ENCODE measurements at regions not wholly inside any gene's neighbourhood (a gene's known extent, or its start where the extent isn't known, plus 50 kb on each side); places are given as distances from the start of the nearest gene placed in this dataset.
"Not testable (repeated sequence)": the region's sequence is repeated elsewhere in the genome, so short reads cannot be mapped to it uniquely, and the experiment has no call there.

GRCh38 chr2:102871707-102872106 lies 109.9 kb downstream of the TMEM182 start:
- no peak overlapping the region for H3K27ac Mint-ChIP-seq
- no peak overlapping the region for H3K4me3 Mint-ChIP-seq
- H3K4me1 Mint-ChIP-seq, result no peaks in the 10 kb centered on the region
- no peak for DNase-seq (ENCODE audit: low spot score in 2 of 2)
- no peak for ATAC-seq
- no peaks in the 10 kb centered on the region for H3K36me3 Mint-ChIP-seq
- H3K9me3 Mint-ChIP-seq, result no peaks in the 10 kb centered on the region

DNA sequence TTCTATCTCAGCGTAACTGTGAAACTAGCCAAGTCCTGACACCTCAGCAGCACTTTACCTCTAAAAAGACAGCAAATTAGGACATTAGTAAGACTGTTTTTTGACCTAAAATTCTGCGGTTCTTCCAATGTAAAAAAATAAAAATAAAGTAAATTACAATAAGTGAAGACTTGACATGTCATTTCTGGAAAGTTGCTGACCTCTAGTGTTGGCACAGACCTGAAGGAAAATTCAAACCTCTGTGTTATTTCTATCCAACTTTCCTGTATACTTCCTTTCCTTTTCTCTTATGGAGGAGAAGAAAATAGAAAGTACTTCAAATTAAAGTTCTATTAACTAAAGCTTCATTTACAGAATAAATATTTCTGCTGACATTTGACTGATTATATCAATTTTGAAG lies 110.6 kb downstream of the TMEM182 start:
- Mint-ChIP-seq H3K9me3 (no peaks in the 10 kb centered on the region), H3K36me3 (no peaks in the 10 kb centered on the region), H3K4me1 (no peaks in the 10 kb centered on the region), H3K4me3 (no peak overlapping the region), H3K27ac (no peak overlapping the region)
- no peak for DNase-seq (ENCODE audit: low spot score in 2 of 2)
- ATAC-seq, result no peak

- DNase-seq (ENCODE audit: low spot score in 2 of 2); ATAC-seq; H3K9me3 Mint-ChIP-seq; H3K27ac Mint-ChIP-seq; H3K4me1 Mint-ChIP-seq; H3K4me3 Mint-ChIP-seq; H3K36me3 Mint-ChIP-seq: not testable (repeated sequence)
Observed at GRCh38 chr2:102879513-102879912, 117.7 kb downstream of the TMEM182 start.

- Mint-ChIP-seq H3K9me3 (no peaks in the 10 kb centered on the region), H3K36me3 (no peaks in the 10 kb centered on the region)
- ATAC-seq, result no peak
Observed at GRCh38 chr2:102880731-102881130, 118.9 kb downstream of the TMEM182 start.

GRCh38 chr2:102886216-102886893 lies 124.5 kb downstream of the TMEM182 start:
- Mint-ChIP-seq H3K9me3 (peaks cover 9% of the 10 kb centered on the region), H3K27ac (no peak overlapping the region), H3K4me3 (no peak overlapping the region), H3K36me3 (no peaks in the 10 kb centered on the region), H3K4me1 (no peaks in the 10 kb centered on the region)
- ATAC-seq (no peak), DNase-seq (ENCODE audit: low spot score in 2 of 2) (no peak)

More at GRCh38 chr2:102880731-102881130, 118.9 kb downstream of the TMEM182 start:
- H3K27ac Mint-ChIP-seq, result no peak overlapping the region
- no peak overlapping the region for H3K4me3 Mint-ChIP-seq
- DNase-seq (ENCODE audit: low spot score in 2 of 2), result no peak
- no peaks in the 10 kb centered on the region for H3K4me1 Mint-ChIP-seq

- ATAC-seq, result no peak
- H3K4me1 Mint-ChIP-seq, result no peaks in the 10 kb centered on the region
- no peak overlapping the region for H3K4me3 Mint-ChIP-seq
- no peak for DNase-seq (ENCODE audit: low spot score in 2 of 2)
- H3K36me3 Mint-ChIP-seq, result no peaks in the 10 kb centered on the region
- no peak overlapping the region for H3K27ac Mint-ChIP-seq
- H3K9me3 Mint-ChIP-seq, result peaks cover 9% of the 10 kb centered on the region
Observed at GRCh38 chr2:102888514-102888913, 126.7 kb downstream of the TMEM182 start.

- Mint-ChIP-seq H3K27ac (no peak overlapping the region), H3K36me3 (no peaks in the 10 kb centered on the region), H3K4me1 (no peaks in the 10 kb centered on the region), H3K4me3 (no peak overlapping the region), H3K9me3 (peaks cover 9% of the 10 kb centered on the region)
- ATAC-seq, result no peak
- no peak for DNase-seq (ENCODE audit: low spot score in 2 of 2)
Observed at GRCh38 chr2:102891296-102891695, 129.5 kb downstream of the TMEM182 start.

DNA sequence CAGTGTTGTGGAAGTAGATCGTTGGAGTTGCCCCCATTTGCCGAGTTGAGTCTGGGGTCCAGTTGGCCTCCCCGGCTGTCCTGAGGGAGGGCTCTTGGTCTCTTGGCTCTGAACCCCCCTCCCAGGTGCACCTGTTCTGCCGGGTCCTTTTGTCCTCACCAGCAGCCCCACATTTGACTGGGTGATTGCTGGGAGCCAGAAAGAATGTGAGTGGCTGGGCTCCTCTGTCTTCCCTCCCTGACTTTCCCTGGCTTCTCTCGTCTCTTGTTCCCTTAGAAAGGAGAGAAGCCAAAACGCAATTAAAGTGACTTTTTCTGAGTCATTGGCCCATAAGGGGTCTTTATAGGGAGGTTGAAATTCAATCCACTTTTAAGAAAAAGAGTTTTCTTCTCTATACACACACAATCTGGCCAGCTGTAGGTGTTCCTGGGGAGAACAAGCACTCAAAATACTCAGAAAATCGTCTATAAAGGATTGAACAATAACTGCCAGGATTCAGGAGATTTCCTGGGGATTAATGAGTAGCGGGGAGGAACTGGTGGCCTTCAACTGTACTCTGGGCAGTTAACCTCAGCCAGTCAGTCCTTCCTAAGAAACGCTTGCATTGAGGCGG lies 131.0 kb downstream of the TMEM182 start:
- H3K4me3 Mint-ChIP-seq, result no peak overlapping the region
- H3K27ac Mint-ChIP-seq, result no peak overlapping the region
- H3K36me3 Mint-ChIP-seq, result no peaks in the 10 kb centered on the region
- peaks cover 2% of the 10 kb centered on the region for H3K9me3 Mint-ChIP-seq
- DNase-seq (ENCODE audit: low spot score in 2 of 2), result no peak
- no peak for ATAC-seq
- no peaks in the 10 kb centered on the region for H3K4me1 Mint-ChIP-seq

DNA sequence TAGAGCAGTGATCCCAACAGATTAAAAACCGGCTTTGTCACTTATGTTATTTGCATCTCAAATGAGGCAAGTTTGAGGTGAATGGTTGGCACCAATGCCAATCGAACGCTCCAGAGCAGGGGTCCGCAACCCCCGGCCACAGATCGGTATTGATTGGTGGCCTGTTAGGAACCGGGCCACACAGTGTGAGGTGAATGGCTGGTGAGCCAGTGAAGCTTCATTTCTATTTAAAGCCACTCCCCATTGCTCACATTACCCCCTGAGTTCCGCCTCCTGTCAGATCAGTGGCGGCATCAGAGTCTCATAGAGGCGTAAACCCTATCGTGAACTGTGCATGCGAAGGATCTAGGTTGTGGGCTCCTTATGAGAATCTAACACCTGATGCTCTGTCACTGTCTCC lies 132.0 kb downstream of the TMEM182 start:
- H3K4me3 Mint-ChIP-seq, result no peak overlapping the region

GRCh38 chr2:102895376-102895775 lies 133.5 kb downstream of the TMEM182 start:
- DNase-seq (ENCODE audit: low spot score in 2 of 2) (no peak), ATAC-seq (no peak)
- H3K4me1 Mint-ChIP-seq, result no peaks in the 10 kb centered on the region
- no peak overlapping the region for H3K4me3 Mint-ChIP-seq
- no peaks in the 10 kb centered on the region for H3K9me3 Mint-ChIP-seq
- H3K27ac Mint-ChIP-seq, result no peak overlapping the region
- H3K36me3 Mint-ChIP-seq, result no peaks in the 10 kb centered on the region

More for the DNA sequence above, 132.0 kb downstream of the TMEM182 start:
- Mint-ChIP-seq H3K4me1 (no peaks in the 10 kb centered on the region), H3K27ac (no peak overlapping the region), H3K36me3 (no peaks in the 10 kb centered on the region), H3K9me3 (peaks cover 2% of the 10 kb centered on the region)
- ATAC-seq (no peak), DNase-seq (ENCODE audit: low spot score in 2 of 2) (no peak)

GRCh38 chr2:102909240-102909639 lies 147.4 kb downstream of the TMEM182 start:
- H3K4me1 Mint-ChIP-seq; H3K9me3 Mint-ChIP-seq; DNase-seq (ENCODE audit: low spot score in 2 of 2); H3K27ac Mint-ChIP-seq; H3K4me3 Mint-ChIP-seq; ATAC-seq; H3K36me3 Mint-ChIP-seq: not testable (repeated sequence)

DNA sequence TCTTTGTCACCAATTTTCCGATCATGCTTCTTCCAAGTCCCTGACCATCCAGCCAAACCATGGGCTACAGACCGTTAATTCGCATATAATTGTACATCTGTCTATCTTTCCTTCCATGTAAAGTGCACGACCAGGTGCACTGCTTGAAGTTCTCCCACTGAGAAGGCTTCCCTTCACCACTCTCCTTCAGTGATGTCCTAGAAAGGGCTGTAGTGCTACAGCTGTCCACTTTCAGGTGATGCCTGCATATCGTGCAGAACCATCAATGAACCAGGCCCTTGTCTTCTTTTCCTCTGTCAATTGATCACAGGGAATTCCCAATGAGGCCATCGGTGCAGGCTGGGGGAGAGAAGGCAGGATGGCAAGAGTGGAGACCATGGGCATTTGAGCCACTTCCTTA lies 148.9 kb downstream of the TMEM182 start:
- Mint-ChIP-seq H3K4me3 (no peak overlapping the region), H3K9me3 (peaks cover 3% of the 10 kb centered on the region), H3K36me3 (no peaks in the 10 kb centered on the region), H3K27ac (no peak overlapping the region), H3K4me1 (no peaks in the 10 kb centered on the region)
- no peak for ATAC-seq
- no peak for DNase-seq (ENCODE audit: low spot score in 2 of 2)

DNA sequence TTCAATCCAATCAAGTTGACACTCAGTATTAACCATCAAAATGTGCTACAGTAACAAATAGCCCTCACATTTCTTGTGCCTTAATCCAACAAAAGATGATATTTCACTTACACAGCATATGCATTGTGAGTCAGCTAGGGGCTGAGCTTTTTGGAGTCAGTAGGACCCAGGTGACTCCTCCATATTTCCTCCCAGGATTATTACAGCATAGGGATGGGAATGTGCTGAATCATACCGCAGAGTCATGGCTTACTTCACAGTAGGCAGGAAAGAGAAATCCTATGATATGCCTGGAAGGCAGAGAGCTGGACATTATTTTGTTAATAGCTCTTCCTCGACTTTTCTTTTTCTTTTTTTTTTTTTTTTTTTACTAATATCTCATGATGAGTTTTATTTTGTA lies 153.3 kb downstream of the TMEM182 start:
- Mint-ChIP-seq H3K36me3 (no peaks in the 10 kb centered on the region), H3K4me3 (no peak overlapping the region), H3K9me3 (peaks cover 10% of the 10 kb centered on the region), H3K4me1 (no peaks in the 10 kb centered on the region), H3K27ac (no peak overlapping the region)
- ATAC-seq, result no peak
- no peak for DNase-seq (ENCODE audit: low spot score in 2 of 2)

GRCh38 chr2:102922321-102922720 lies 160.5 kb downstream of the TMEM182 start:
- Mint-ChIP-seq H3K4me3 (no peak overlapping the region), H3K36me3 (no peaks in the 10 kb centered on the region), H3K27ac (no peak overlapping the region), H3K4me1 (no peaks in the 10 kb centered on the region), H3K9me3 (peaks cover 6% of the 10 kb centered on the region)
- ATAC-seq (no peak), DNase-seq (ENCODE audit: low spot score in 2 of 2) (no peak)

GRCh38 chr2:102925003-102925402 lies 163.2 kb downstream of the TMEM182 start:
- Mint-ChIP-seq H3K27ac (no peak overlapping the region), H3K9me3 (peaks cover 2% of the 10 kb centered on the region)
- no peak for ATAC-seq

GRCh38 chr2:102927854-102928267 lies 166.0 kb downstream of the TMEM182 start:
- Mint-ChIP-seq H3K36me3 (no peaks in the 10 kb centered on the region), H3K9me3 (peaks cover 2% of the 10 kb centered on the region), H3K27ac (no peak overlapping the region), H3K4me1 (no peaks in the 10 kb centered on the region), H3K4me3 (no peak overlapping the region)
- no peak for DNase-seq (ENCODE audit: low spot score in 2 of 2)
- no peak for ATAC-seq

More at GRCh38 chr2:102925003-102925402, 163.2 kb downstream of the TMEM182 start:
- Mint-ChIP-seq H3K4me3 (no peak overlapping the region), H3K36me3 (no peaks in the 10 kb centered on the region), H3K4me1 (no peaks in the 10 kb centered on the region)
- DNase-seq (ENCODE audit: low spot score in 2 of 2), result no peak
